IMR-90 (cell line): ENCODE measurements at regions not wholly inside any gene's neighbourhood (a gene's known extent, or its start where the extent isn't known, plus 50 kb on each side); places are given as distances from the start of the nearest gene placed in this dataset.

Experiments
- ATAC-seq: fragments of 200-7000 bp; cut with Tn5 transposase; 2 replicates; pipeline ENCODE4 v1.9.1; 2020; ENCODE audit warnings: low read depth, mild to moderate bottlenecking, moderate library complexity
- BruUV-seq: library from RNA; stranded (reverse); fragments of 400-500 nt; replicated peaks from 2 replicates; lab custom pipeline; 2021; lab: Mats Ljungman, UMichigan
- CTCF ChIA-PET: fragments of 300-600 bp; formaldehyde crosslinking; extraction: SDS; loops from one replicate; lab custom pipeline; 2021; ENCODE audit warnings: antibody characterized with exemption; lab: Yijun Ruan, JAX
- POLR2A ChIA-PET: fragments of 300-600 bp; sonication (Branson Sonifier 250); formaldehyde crosslinking; loops from one replicate; lab custom pipeline; 2022; ENCODE audit warnings: antibody characterized with exemption; ENCODE audit not compliant: unreplicated experiment; lab: Charles Lee
- DNase-seq: peaks from one replicate; pipeline ENCODE4 v3.0.0; 2013
- H2AFZ ChIP-seq: replicated peaks from 2 replicates; pipeline ENCODE3; 2013; ENCODE audit warnings: low read length, mild to moderate bottlenecking; ENCODE audit not compliant: poor library complexity
- H2AK5ac ChIP-seq: 2 replicates; pipeline ENCODE4 v1.6.1; 2013; ENCODE audit warnings: low read depth, low read length, inconsistent platforms
- H2AK9ac ChIP-seq: replicated peaks from 2 replicates; pipeline ENCODE3; 2013; ENCODE audit warnings: mild to moderate bottlenecking, low read depth, low read length, moderate library complexity; ENCODE audit not compliant: poor library complexity
- H2BK120ac ChIP-seq: 2 replicates; pipeline ENCODE4 v1.6.1; 2013; ENCODE audit warnings: low read depth, low read length, inconsistent platforms
- H2BK15ac ChIP-seq: 3 replicates; pipeline ENCODE4 v1.6.1; 2013; ENCODE audit warnings: low read depth, low read length, inconsistent platforms
- H2BK20ac ChIP-seq: 2 replicates; pipeline ENCODE4 v1.6.1; 2013; ENCODE audit warnings: low read depth, mild to moderate bottlenecking, inconsistent platforms, low read length, moderate library complexity
- H2BK5ac ChIP-seq: 2 replicates; pipeline ENCODE4 v1.6.1; 2013; ENCODE audit warnings: mild to moderate bottlenecking, low read depth, low read length, inconsistent platforms; ENCODE audit not compliant: poor library complexity, severe bottlenecking
- H3K14ac ChIP-seq: replicated peaks from 2 replicates; pipeline ENCODE4 v1.6.1; 2013; ENCODE audit warnings: low read depth, low read length, inconsistent platforms
- H3K18ac ChIP-seq: 2 replicates; pipeline ENCODE4 v1.6.1; 2013; ENCODE audit warnings: low read depth, low read length, control low read depth
- H3K23ac ChIP-seq: 2 replicates; pipeline ENCODE4 v1.6.1; 2013; ENCODE audit warnings: low read depth, low read length, inconsistent platforms
- H3K27ac ChIP-seq: 2 replicates; pipeline ENCODE4 v1.5.1; 2013; ENCODE audit warnings: mild to moderate bottlenecking, control low read depth, low read length; ENCODE audit not compliant: insufficient read depth
- H3K27me3 ChIP-seq: 2 replicates; pipeline ENCODE4 v1.6.1; 2013; ENCODE audit warnings: low read length; ENCODE audit not compliant: control insufficient read depth, insufficient read depth
- H3K36me3 ChIP-seq: 2 replicates; pipeline ENCODE4 v1.6.1; 2013; ENCODE audit warnings: low read length, mixed read lengths; ENCODE audit not compliant: control insufficient read depth, insufficient read depth
- H3K4ac ChIP-seq: 2 replicates; pipeline ENCODE4 v1.6.1; 2013; ENCODE audit warnings: low read depth, low read length, inconsistent platforms
- H3K4me1 ChIP-seq: 2 replicates; pipeline ENCODE4 v1.6.1; 2013; ENCODE audit warnings: low read length, mixed read lengths; ENCODE audit not compliant: control insufficient read depth, insufficient read depth
- H3K4me2 ChIP-seq: 2 replicates; pipeline ENCODE4 v1.6.1; 2013; ENCODE audit warnings: low read depth, mild to moderate bottlenecking, control low read depth, low read length, moderate library complexity
- H3K4me3 ChIP-seq: 2 replicates; pipeline ENCODE4 v1.5.1; 2013; ENCODE audit warnings: low read depth, mild to moderate bottlenecking, control low read depth, low read length, moderate library complexity; ENCODE audit not compliant: insufficient read depth
- H3K56ac ChIP-seq: 2 replicates; pipeline ENCODE4 v1.6.1; 2013; ENCODE audit warnings: low read length, inconsistent platforms; ENCODE audit not compliant: insufficient read depth; ENCODE audit errors: extremely low read depth
- H3K79me1 ChIP-seq, 2 experiments: 2 replicates each; pipeline ENCODE4 v1.6.1; 2013; ENCODE audit warnings: low read length in 2 of 2, inconsistent platforms in 1 of 2, low read depth in 1 of 2
- H3K9ac ChIP-seq: 2 replicates; pipeline ENCODE4 v1.6.1; 2013; ENCODE audit warnings: low read depth, low read length, control low read depth
- H3K9me1 ChIP-seq: 2 replicates; pipeline ENCODE4 v1.6.1; 2013; ENCODE audit warnings: low read length, inconsistent platforms; ENCODE audit not compliant: insufficient read depth
- H3K9me3 ChIP-seq: 2 replicates; pipeline ENCODE4 v1.6.1; 2013; ENCODE audit warnings: low read length; ENCODE audit not compliant: control insufficient read depth, insufficient read depth
- H4K20me1 ChIP-seq: 2 replicates; pipeline ENCODE4 v1.6.1; 2013; ENCODE audit warnings: low read length, inconsistent platforms; ENCODE audit not compliant: insufficient read depth
- H4K5ac ChIP-seq: 2 replicates; pipeline ENCODE4 v1.6.1; 2013; ENCODE audit warnings: mild to moderate bottlenecking, low read depth, low read length, control low read depth
- H4K8ac ChIP-seq, 2 experiments: 2 replicates each; pipeline ENCODE4 v1.6.1; 2013; ENCODE audit warnings: low read depth in 2 of 2, low read length in 2 of 2, control low read depth in 1 of 2, inconsistent platforms in 1 of 2
- H4K91ac ChIP-seq: 2 replicates; pipeline ENCODE4 v1.6.1; 2013; ENCODE audit warnings: low read depth, low read length, inconsistent platforms; ENCODE audit not compliant: insufficient read depth
- BHLHE40 ChIP-seq: fragments of 150-350 bp; IDR thresholded peaks from 2 replicates; pipeline ENCODE4 v1.6.1; 2016; ENCODE audit warnings: mild to moderate bottlenecking, low read depth, low read length
- CEBPB ChIP-seq: IDR thresholded peaks from 2 replicates; pipeline ENCODE4 v1.6.1; 2012; ENCODE audit warnings: low read depth, low read length, improper control_type of control experiment
- CHD1 ChIP-seq: IDR thresholded peaks from 2 replicates; pipeline ENCODE4 v1.6.1; 2012; ENCODE audit warnings: low read depth, low read length, improper control_type of control experiment
- CTCF ChIP-seq: conservative IDR thresholded peaks from 2 replicates; pipeline ENCODE4 v1.5.1; 2012; ENCODE audit warnings: mild to moderate bottlenecking, low read depth, low read length, improper control_type of control experiment
- ELK1 ChIP-seq: fragments of 150-350 bp; IDR thresholded peaks from 2 replicates; pipeline ENCODE4 v1.6.1; 2016; ENCODE audit warnings: low read depth, mild to moderate bottlenecking, low read length, moderate library complexity, borderline replicate concordance
- FOS ChIP-seq: fragments of 150-350 bp; IDR thresholded peaks from 2 replicates; pipeline ENCODE4 v1.6.1; 2016; ENCODE audit warnings: low read depth, low read length
- MAFK ChIP-seq: IDR thresholded peaks from 2 replicates; pipeline ENCODE4 v1.6.1; 2012; ENCODE audit warnings: low read depth, low read length, improper control_type of control experiment
- MAZ ChIP-seq: IDR thresholded peaks from 2 replicates; pipeline ENCODE4 v1.6.1; 2012; ENCODE audit warnings: low read depth, mild to moderate bottlenecking, low read length, improper control_type of control experiment, moderate library complexity, borderline replicate concordance
- MXI1 ChIP-seq: IDR thresholded peaks from 2 replicates; pipeline ENCODE4 v1.6.1; 2012; ENCODE audit warnings: low read depth, mild to moderate bottlenecking, low read length, moderate library complexity, borderline replicate concordance
- NFE2L2 ChIP-seq: fragments of 150-350 bp; IDR thresholded peaks from 2 replicates; pipeline ENCODE4 v1.6.1; 2016; ENCODE audit warnings: low read depth, mild to moderate bottlenecking, low read length
- POLR2A ChIP-seq: IDR thresholded peaks from 2 replicates; pipeline ENCODE4 v1.6.1; 2012; ENCODE audit warnings: mild to moderate bottlenecking, low read depth, low read length
- RAD21 ChIP-seq: IDR thresholded peaks from 2 replicates; pipeline ENCODE4 v1.6.1; 2012; ENCODE audit warnings: low read length, improper control_type of control experiment
- RCOR1 ChIP-seq: IDR thresholded peaks from 2 replicates; pipeline ENCODE4 v1.6.1; 2012; ENCODE audit warnings: mild to moderate bottlenecking, low read length, improper control_type of control experiment; ENCODE audit not compliant: insufficient replicate concordance
- RFX5 ChIP-seq: IDR thresholded peaks from 2 replicates; pipeline ENCODE4 v1.8.0; 2012; ENCODE audit warnings: low read depth, mild to moderate bottlenecking, low read length, moderate library complexity
- SMC3 ChIP-seq: fragments of 150-350 bp; IDR thresholded peaks from 2 replicates; pipeline ENCODE4 v1.6.1; 2016; ENCODE audit warnings: low read depth, mild to moderate bottlenecking, antibody characterized with exemption, low read length, moderate library complexity
- USF2 ChIP-seq: fragments of 150-350 bp; IDR thresholded peaks from 2 replicates; pipeline ENCODE4 v1.6.1; 2017; ENCODE audit warnings: mild to moderate bottlenecking, antibody characterized with exemption, low read length, low read depth
- WGBS, 2 experiments: methylation state at CpG; one replicate each; pipeline versions ENCODE4 v1.1.5 to v1.1.7; 2013; ENCODE audit warnings: missing lambda C conversion rate in 2 of 2; ENCODE audit not compliant: insufficient read length in 1 of 2; ENCODE audit errors: extremely low coverage in 2 of 2; 5-methylcytosine and 5-hydroxymethylcytosine counted together
- dilution Hi-C: fragments of 300-500 bp; cut with HindIII; formaldehyde crosslinking; loops from one replicate; pipeline ENCODE4 v1.14.3; 2018; ENCODE audit warnings: low sequenced_read_pairs; ENCODE audit not compliant: unreplicated experiment
- in situ Hi-C: fragments of 300-500 bp; cut with MboI; formaldehyde crosslinking; loops from 3 replicates; pipeline ENCODE4 v1.14.3; 2019; ENCODE audit warnings: low sequenced_read_pairs, inconsistent platforms, mixed read lengths
- intact Hi-C: fragments of 100-400 bp; cut with micrococcal nuclease; formaldehyde crosslinking; loops from 2 replicates; pipeline ENCODE4 v1.10.0; 2022

GRCh38 chr2:104741860-104742259, 112.1 kb upstream of the POU3F3 start:
- Histone ChIP-seq H3K9ac (no peak overlapping the region), H2AK5ac (no peak overlapping the region), H3K9me1 (no peaks in the 10 kb centered on the region), H4K5ac (no peak overlapping the region), H2BK20ac (no peak overlapping the region), H2BK5ac (no peak overlapping the region), H3K4ac (no peak overlapping the region), H3K14ac (no peak overlapping the region), H4K20me1 (no peaks in the 10 kb centered on the region), H4K91ac (no peak overlapping the region), H3K4me1 (no peaks in the 10 kb centered on the region), H3K4me3 (no peak overlapping the region), H3K79me1 (no peaks in the 10 kb centered on the region), H3K4me2 (no peak overlapping the region), H2BK15ac (no peak overlapping the region), H3K27ac (no peak overlapping the region), H3K27me3 (no peaks in the 10 kb centered on the region), H3K9me3 (peaks cover 12% of the 10 kb centered on the region), H3K23ac (no peak overlapping the region), H2AFZ (no peak overlapping the region), H3K36me3 (no peaks in the 10 kb centered on the region), H2BK120ac (no peak overlapping the region), H2AK9ac (no peak overlapping the region), H4K8ac (no peak overlapping the region), H3K18ac (no peak overlapping the region), H3K56ac (no peak overlapping the region)
- dilution Hi-C loops (no loop called here), intact Hi-C loops (no loop called here), in situ Hi-C loops (no loop called here)
- CTCF ChIA-PET = no interaction called here
- no TSS peak for BruUV-seq
- ATAC-seq (no peak), DNase-seq (no peak)
- WGBS, 2 experiments = no CpG with 5 or more reads among the region's 3 CpGs
- TF ChIP-seq ELK1 (no peak), BHLHE40 (no peak), POLR2A (no peak), CEBPB (no peak), CTCF (no peak), MAFK (no peak), SMC3 (no peak), MXI1 (no peak), MAZ (no peak), RCOR1 (no peak), RAD21 (no peak), NFE2L2 (no peak), FOS (no peak), CHD1 (no peak), RFX5 (no peak), USF2 (no peak)
- POLR2A ChIA-PET = no interaction called here
